ENCODE measurements at regions not wholly inside any gene's neighbourhood (a gene's known extent, or its start where the extent isn't known, plus 50 kb on each side); places are given as distances from the start of the nearest gene placed in this dataset.

GRCh38 chr14:22325676-22326400 lies 263.2 kb downstream of the DAD1 start:
- no peak for TF ChIP-seq CTCF (IDR thresholded peaks at IDR 0.05)
- H3K27me3 ChIP-seq = peaks cover 0 to 4% (median 0%) of the 10 kb centered on the region in 7 donors
- H3K27ac ChIP-seq = no peak overlapping the region
- H3K9me3 ChIP-seq = peaks cover 0 to 30% (median 8%) of the 10 kb centered on the region in 11 donors
- H3K36me3 ChIP-seq = no peaks in the 10 kb centered on the region
- intact Hi-C loops (cut with DNase I) = no loop called here
- WGBS, 2 donors = 65 to 75% methylated on average over 2 of the region's 2 CpGs
- peaks cover 0 to 7% (median 0%) of the 10 kb centered on the region in 9 donors for H3K4me1 ChIP-seq
- no peak overlapping the region for H3K4me3 ChIP-seq
- ATAC-seq = no peak
- no peak for DNase-seq

DNA sequence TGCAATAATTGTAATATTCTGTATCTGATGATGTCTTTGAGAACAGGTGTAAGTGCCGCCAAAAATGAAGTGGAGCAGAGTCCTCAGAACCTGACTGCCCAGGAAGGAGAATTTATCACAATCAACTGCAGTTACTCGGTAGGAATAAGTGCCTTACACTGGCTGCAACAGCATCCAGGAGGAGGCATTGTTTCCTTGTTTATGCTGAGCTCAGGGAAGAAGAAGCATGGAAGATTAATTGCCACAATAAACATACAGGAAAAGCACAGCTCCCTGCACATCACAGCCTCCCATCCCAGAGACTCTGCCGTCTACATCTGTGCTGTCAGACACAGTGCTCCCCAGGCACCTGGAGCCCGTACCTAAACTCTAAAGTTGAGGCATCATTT lies 268.7 kb downstream of the DAD1 start:
- intact Hi-C loops (cut with DNase I) = loop anchor here in 5 of 10 donors (2.0 to 5.0 kb wide), 2 partner anchors 52 to 54 kb away; no protein-coding TSS in a partner anchor
- no peak for TF ChIP-seq CTCF (IDR thresholded peaks at IDR 0.05)
- peaks cover 0 to 6% (median 0%) of the 10 kb centered on the region in 7 donors for H3K27me3 ChIP-seq

GRCh38 chr14:22319526-22320361 lies 269.3 kb downstream of the DAD1 start:
- no peak overlapping the region for H3K27ac ChIP-seq
- DNase-seq (peak in 1 of 2 donors; percentile 59), ATAC-seq (peak in 5 of 8 donors; percentile 48 to 65 (median 56))
- H3K27me3 ChIP-seq = peaks cover 0 to 6% (median 0%) of the 10 kb centered on the region in 7 donors
- peak; percentile 28 to 78 (median 72) for TF ChIP-seq CTCF (IDR thresholded peaks at IDR 0.05)
- 39 to 42% methylated on average over 4 of the region's 4 CpGs for WGBS, 2 donors
- no peak overlapping the region for H3K4me3 ChIP-seq
- peaks cover 0 to 7% (median 0%) of the 10 kb centered on the region in 9 donors for H3K4me1 ChIP-seq
- no peaks in the 10 kb centered on the region for H3K9me3 ChIP-seq
- intact Hi-C loops (cut with DNase I) = loop anchor here (2.0 to 10.0 kb wide), 4 partner anchors 53 to 158 kb away; no protein-coding TSS in a partner anchor
- no peaks in the 10 kb centered on the region for H3K36me3 ChIP-seq

More for the DNA sequence above, 268.7 kb downstream of the DAD1 start:
- Histone ChIP-seq H3K9me3 (no peaks in the 10 kb centered on the region), H3K4me3 (no peak overlapping the region), H3K36me3 (no peaks in the 10 kb centered on the region), H3K4me1 (peaks cover 0 to 7% (median 0%) of the 10 kb centered on the region in 9 donors), H3K27ac (no peak overlapping the region)
- no peak for DNase-seq
- no peak for ATAC-seq
- WGBS, 2 donors = 57 to 59% methylated on average over 4 of the region's 4 CpGs

DNA sequence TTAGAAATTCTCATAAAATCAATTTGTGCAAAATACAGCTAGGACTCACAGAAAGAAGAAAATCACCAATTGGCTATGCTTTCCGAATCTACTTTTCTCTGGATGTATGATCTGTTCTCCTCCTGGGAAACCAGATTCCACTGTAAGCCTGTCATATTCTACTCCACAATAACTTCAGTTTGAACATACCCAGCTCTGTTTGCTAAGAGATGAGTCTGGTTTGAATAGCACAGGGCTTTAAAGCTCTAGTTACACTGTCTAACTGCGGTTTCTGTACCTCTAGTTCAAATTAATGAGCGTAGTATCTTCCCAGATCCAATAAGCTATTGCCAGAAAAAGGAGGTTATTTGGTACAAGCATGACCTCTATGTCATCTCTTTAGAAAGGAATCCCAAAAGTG lies 270.1 kb downstream of the DAD1 start:
- no peak for DNase-seq

More for the DNA sequence above, 270.1 kb downstream of the DAD1 start:
- no peak for ATAC-seq
- TF ChIP-seq CTCF (IDR thresholded peaks at IDR 0.05) = no peak
- intact Hi-C loops (cut with DNase I) = loop anchor here in 6 of 10 donors (2.0 to 10.0 kb wide), 4 partner anchors 53 to 158 kb away; no protein-coding TSS in a partner anchor
- no peak overlapping the region for H3K4me3 ChIP-seq
- H3K27me3 ChIP-seq = peaks cover 0 to 6% (median 0%) of the 10 kb centered on the region in 7 donors
- H3K4me1 ChIP-seq = peaks cover 0 to 7% (median 0%) of the 10 kb centered on the region in 9 donors
- H3K9me3 ChIP-seq = no peaks in the 10 kb centered on the region
- no peak overlapping the region for H3K27ac ChIP-seq
- WGBS, 2 donors = 48 to 76% methylated on average over 3 of the region's 3 CpGs
- no peaks in the 10 kb centered on the region for H3K36me3 ChIP-seq
